ENCODE measurements at regions not wholly inside any gene's neighbourhood (a gene's known extent, or its start where the extent isn't known, plus 50 kb on each side); places are given as distances from the start of the nearest gene placed in this dataset.

DNA sequence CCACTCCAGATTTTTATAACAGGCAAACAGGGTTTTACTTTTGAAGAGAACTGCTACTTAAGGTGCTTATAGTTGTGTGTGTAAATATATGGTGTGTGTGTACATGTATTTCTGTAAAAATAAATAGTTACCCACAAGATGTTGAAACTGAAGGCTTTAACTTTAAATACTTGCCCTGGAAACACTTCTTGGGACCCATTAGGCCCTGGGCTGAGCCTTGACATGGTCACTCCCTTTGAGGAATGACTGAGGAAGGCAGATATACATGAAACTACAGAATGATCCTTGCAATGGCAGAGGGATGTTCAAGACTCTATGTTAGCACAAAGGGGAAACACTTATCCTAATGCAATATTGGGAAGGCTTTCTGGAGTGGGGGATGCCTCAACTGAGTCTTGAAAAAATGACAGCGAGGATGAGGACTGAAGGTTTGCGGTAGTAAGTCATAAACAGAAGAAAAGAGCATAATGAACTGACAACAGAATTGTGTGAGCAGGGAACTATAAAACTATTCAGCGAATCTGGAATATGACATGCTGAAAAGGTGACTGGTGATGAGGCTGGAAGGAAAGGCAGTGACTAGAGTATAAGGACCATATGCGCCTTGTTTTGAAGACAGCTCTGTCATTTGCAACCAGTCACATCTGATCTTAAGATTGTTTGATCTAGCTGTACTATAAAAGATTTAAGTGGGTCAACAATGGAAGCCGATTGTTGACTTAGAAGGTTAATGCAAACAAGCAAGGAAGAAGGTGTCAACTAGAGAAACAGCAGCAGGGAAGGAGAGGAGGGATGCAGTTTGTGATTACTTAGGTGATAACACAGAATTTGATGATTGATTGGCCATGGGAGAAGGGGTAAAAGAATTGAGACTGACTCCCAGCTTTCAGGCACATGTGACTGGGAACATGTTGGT, 64.4 kb upstream of the COL21A1 start:
- Histone ChIP-seq H3K4me1 (ENCODE audit: insufficient read depth, low read length) (no peaks in the 10 kb centered on the region), H4K20me1 (ENCODE audit: insufficient read depth, low read length) (no peaks in the 10 kb centered on the region), H3K9me3 (ENCODE audit: insufficient read depth, low read length, severe bottlenecking) (no peaks in the 10 kb centered on the region), H3K27ac (ENCODE audit: low read length) (no peak overlapping the region), H3K36me3 (ENCODE audit: insufficient read depth, low read length) (no peaks in the 10 kb centered on the region), H3K27me3 (ENCODE audit: insufficient read depth, low read length, poor library complexity) (no peaks in the 10 kb centered on the region), H3K9ac (ENCODE audit: low read depth, low read length) (no peak overlapping the region), H3K4me2 (ENCODE audit: insufficient read depth, low read length) (no peak overlapping the region), H3K79me2 (ENCODE audit: insufficient read depth, low read length) (no peaks in the 10 kb centered on the region), H2AFZ (ENCODE audit: low read depth, low read length) (no peak overlapping the region), H3K4me3 (ENCODE audit: low read depth in 1 of 2, low read length in 2 of 2) (no peak overlapping the region)
- no peak for ATAC-seq (ENCODE audit: insufficient read depth, low read depth)
- TF ChIP-seq, protein P1, sequence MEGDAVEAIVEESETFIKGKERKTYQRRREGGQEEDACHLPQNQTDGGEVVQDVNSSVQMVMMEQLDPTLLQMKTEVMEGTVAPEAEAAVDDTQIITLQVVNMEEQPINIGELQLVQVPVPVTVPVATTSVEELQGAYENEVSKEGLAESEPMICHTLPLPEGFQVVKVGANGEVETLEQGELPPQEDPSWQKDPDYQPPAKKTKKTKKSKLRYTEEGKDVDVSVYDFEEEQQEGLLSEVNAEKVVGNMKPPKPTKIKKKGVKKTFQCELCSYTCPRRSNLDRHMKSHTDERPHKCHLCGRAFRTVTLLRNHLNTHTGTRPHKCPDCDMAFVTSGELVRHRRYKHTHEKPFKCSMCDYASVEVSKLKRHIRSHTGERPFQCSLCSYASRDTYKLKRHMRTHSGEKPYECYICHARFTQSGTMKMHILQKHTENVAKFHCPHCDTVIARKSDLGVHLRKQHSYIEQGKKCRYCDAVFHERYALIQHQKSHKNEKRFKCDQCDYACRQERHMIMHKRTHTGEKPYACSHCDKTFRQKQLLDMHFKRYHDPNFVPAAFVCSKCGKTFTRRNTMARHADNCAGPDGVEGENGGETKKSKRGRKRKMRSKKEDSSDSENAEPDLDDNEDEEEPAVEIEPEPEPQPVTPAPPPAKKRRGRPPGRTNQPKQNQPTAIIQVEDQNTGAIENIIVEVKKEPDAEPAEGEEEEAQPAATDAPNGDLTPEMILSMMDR (IDR thresholded peaks at IDR 0.05; ENCODE audit: borderline replicate concordance, extremely low read depth, low read length, poor library complexity, severe bottlenecking) = no peak
- no peak for TF ChIP-seq EZH2 (IDR thresholded peaks at IDR 0.05; ENCODE audit: borderline replicate concordance, low read depth, low read length, severe bottlenecking)
- DNase-seq = no peak

DNA sequence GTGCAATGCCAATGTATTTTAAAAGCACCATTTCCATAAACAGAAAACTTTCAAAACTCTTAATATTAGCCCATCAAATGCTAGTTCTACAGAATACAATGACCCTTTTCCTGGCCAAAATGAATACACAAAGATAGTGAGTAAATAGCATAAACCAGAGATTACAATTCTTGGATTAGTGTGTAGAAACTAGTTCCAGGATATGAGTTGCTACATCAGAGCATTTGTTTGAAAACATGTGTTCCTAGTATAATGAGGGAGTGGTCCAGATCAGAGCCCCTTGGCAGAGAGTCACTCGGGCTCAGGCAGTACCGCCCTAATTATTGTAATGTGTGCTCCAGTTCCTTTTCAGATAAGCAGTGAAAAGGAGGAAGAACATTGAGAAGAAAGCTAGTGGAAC, 63.7 kb upstream of the COL21A1 start:
- Histone ChIP-seq H3K27me3 (ENCODE audit: insufficient read depth, low read length, poor library complexity) (no peaks in the 10 kb centered on the region), H3K36me3 (ENCODE audit: insufficient read depth, low read length) (no peaks in the 10 kb centered on the region), H3K9ac (ENCODE audit: low read depth, low read length) (no peak overlapping the region), H3K27ac (ENCODE audit: low read length) (no peak overlapping the region), H3K4me2 (ENCODE audit: insufficient read depth, low read length) (no peak overlapping the region), H2AFZ (ENCODE audit: low read depth, low read length) (no peak overlapping the region), H3K4me1 (ENCODE audit: insufficient read depth, low read length) (no peaks in the 10 kb centered on the region), H3K79me2 (ENCODE audit: insufficient read depth, low read length) (no peaks in the 10 kb centered on the region), H3K4me3 (ENCODE audit: low read depth in 1 of 2, low read length in 2 of 2) (no peak overlapping the region), H3K9me3 (ENCODE audit: insufficient read depth, low read length, severe bottlenecking) (no peaks in the 10 kb centered on the region), H4K20me1 (ENCODE audit: insufficient read depth, low read length) (no peaks in the 10 kb centered on the region)
- ATAC-seq (ENCODE audit: insufficient read depth, low read depth) (no peak), DNase-seq (no peak)
- TF ChIP-seq, protein P1 (IDR thresholded peaks at IDR 0.05; ENCODE audit: borderline replicate concordance, extremely low read depth, low read length, poor library complexity, severe bottlenecking) = no peak
- TF ChIP-seq EZH2 (IDR thresholded peaks at IDR 0.05; ENCODE audit: borderline replicate concordance, low read depth, low read length, severe bottlenecking) = no peak

GRCh38 chr6:56310241-56310640, 62.9 kb upstream of the COL21A1 start:
- Histone ChIP-seq H3K4me1 (ENCODE audit: insufficient read depth, low read length) (no peaks in the 10 kb centered on the region), H3K4me3 (ENCODE audit: low read depth in 1 of 2, low read length in 2 of 2) (no peak overlapping the region), H3K27me3 (ENCODE audit: insufficient read depth, low read length, poor library complexity) (no peaks in the 10 kb centered on the region), H4K20me1 (ENCODE audit: insufficient read depth, low read length) (no peaks in the 10 kb centered on the region), H3K4me2 (ENCODE audit: insufficient read depth, low read length) (no peak overlapping the region), H3K9me3 (ENCODE audit: insufficient read depth, low read length, severe bottlenecking) (no peaks in the 10 kb centered on the region), H3K9ac (ENCODE audit: low read depth, low read length) (no peak overlapping the region), H3K79me2 (ENCODE audit: insufficient read depth, low read length) (no peaks in the 10 kb centered on the region), H2AFZ (ENCODE audit: low read depth, low read length) (no peak overlapping the region), H3K36me3 (ENCODE audit: insufficient read depth, low read length) (no peaks in the 10 kb centered on the region), H3K27ac (ENCODE audit: low read length) (no peak overlapping the region)
- ATAC-seq (ENCODE audit: insufficient read depth, low read depth) = no peak
- TF ChIP-seq, protein P1 (IDR thresholded peaks at IDR 0.05; ENCODE audit: borderline replicate concordance, extremely low read depth, low read length, poor library complexity, severe bottlenecking) = no peak
- no peak for TF ChIP-seq EZH2 (IDR thresholded peaks at IDR 0.05; ENCODE audit: borderline replicate concordance, low read depth, low read length, severe bottlenecking)
- no peak for DNase-seq
